Endothelial cell of umbilical vein (primary cell): ENCODE measurements at regions not wholly inside any gene's neighbourhood (a gene's known extent, or its start where the extent isn't known, plus 50 kb on each side); places are given as distances from the start of the nearest gene placed in this dataset.

Experiments
- EZH2 ChIP-seq: IDR thresholded peaks from 2 replicates; pipeline ENCODE4 v1.6.1; 2012; ENCODE audit warnings: borderline replicate concordance, low read depth, mild to moderate bottlenecking, moderate library complexity, low read length, inconsistent platforms; ENCODE audit not compliant: severe bottlenecking
- GATA2 ChIP-seq: IDR thresholded peaks from 2 replicates; pipeline ENCODE4 v1.7.0; 2011; ENCODE audit warnings: low read depth, mild to moderate bottlenecking, moderate library complexity, mixed read lengths, low read length; ENCODE audit not compliant: insufficient read length, insufficient read depth
- MYC ChIP-seq: IDR thresholded peaks from one replicate; pipeline ENCODE4 v1.6.1; 2011; ENCODE audit warnings: mild to moderate bottlenecking, low read depth, low read length
- POLR2A ChIP-seq: IDR thresholded peaks from 2 replicates; pipeline ENCODE4 v1.6.1; 2012; ENCODE audit warnings: low read depth, mild to moderate bottlenecking, control low read depth, low read length
- TF ChIP-seq, protein P1 (sequence below), 2 donors: IDR thresholded peaks; 1 replicate in 1 of 2; 2 replicates in 1 of 2; pipeline ENCODE4 v1.5.1; 2011; ENCODE audit warnings: low read length in 2 of 2, mild to moderate bottlenecking in 2 of 2, moderate library complexity in 2 of 2, control low read depth in 1 of 2, inconsistent platforms in 1 of 2, low read depth in 1 of 2; ENCODE audit not compliant: insufficient read depth in 1 of 2; ENCODE audit errors: extremely low read depth in 1 of 2

DNA sequence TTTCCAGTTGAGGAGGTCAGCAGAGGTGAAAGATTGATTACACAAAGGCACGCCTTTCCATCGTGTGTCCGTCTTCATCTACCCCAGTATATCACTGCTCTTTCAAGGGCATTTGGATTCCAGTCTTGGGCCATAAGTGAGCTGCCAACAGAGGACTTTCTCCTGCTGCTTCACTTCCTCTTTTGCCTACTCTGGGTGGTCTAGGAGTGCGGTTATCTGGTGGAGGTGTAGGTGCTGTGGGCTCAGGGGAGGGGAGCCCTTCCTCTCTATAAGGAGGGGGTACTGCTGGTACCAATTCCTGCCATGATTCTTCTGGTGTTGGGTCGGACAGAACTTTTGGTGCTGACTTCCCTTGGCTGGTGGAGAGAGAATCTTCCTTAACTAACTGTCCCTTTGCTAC lies 83.1 kb upstream of the VEPH1 start:
- TF ChIP-seq GATA2: no peak
- TF ChIP-seq, protein P1, sequence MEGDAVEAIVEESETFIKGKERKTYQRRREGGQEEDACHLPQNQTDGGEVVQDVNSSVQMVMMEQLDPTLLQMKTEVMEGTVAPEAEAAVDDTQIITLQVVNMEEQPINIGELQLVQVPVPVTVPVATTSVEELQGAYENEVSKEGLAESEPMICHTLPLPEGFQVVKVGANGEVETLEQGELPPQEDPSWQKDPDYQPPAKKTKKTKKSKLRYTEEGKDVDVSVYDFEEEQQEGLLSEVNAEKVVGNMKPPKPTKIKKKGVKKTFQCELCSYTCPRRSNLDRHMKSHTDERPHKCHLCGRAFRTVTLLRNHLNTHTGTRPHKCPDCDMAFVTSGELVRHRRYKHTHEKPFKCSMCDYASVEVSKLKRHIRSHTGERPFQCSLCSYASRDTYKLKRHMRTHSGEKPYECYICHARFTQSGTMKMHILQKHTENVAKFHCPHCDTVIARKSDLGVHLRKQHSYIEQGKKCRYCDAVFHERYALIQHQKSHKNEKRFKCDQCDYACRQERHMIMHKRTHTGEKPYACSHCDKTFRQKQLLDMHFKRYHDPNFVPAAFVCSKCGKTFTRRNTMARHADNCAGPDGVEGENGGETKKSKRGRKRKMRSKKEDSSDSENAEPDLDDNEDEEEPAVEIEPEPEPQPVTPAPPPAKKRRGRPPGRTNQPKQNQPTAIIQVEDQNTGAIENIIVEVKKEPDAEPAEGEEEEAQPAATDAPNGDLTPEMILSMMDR (IDR thresholded peaks at IDR 0.05; ENCODE audit: extremely low read depth in 1 of 2, insufficient read depth in 1 of 2, low read depth in 1 of 2, low read length in 2 of 2): no peak
- no peak for TF ChIP-seq EZH2
- no peak for TF ChIP-seq POLR2A
- no peak for TF ChIP-seq MYC
